ENCODE measurements at regions not wholly inside any gene's neighbourhood (a gene's known extent, or its start where the extent isn't known, plus 50 kb on each side); places are given as distances from the start of the nearest gene placed in this dataset.

DNA sequence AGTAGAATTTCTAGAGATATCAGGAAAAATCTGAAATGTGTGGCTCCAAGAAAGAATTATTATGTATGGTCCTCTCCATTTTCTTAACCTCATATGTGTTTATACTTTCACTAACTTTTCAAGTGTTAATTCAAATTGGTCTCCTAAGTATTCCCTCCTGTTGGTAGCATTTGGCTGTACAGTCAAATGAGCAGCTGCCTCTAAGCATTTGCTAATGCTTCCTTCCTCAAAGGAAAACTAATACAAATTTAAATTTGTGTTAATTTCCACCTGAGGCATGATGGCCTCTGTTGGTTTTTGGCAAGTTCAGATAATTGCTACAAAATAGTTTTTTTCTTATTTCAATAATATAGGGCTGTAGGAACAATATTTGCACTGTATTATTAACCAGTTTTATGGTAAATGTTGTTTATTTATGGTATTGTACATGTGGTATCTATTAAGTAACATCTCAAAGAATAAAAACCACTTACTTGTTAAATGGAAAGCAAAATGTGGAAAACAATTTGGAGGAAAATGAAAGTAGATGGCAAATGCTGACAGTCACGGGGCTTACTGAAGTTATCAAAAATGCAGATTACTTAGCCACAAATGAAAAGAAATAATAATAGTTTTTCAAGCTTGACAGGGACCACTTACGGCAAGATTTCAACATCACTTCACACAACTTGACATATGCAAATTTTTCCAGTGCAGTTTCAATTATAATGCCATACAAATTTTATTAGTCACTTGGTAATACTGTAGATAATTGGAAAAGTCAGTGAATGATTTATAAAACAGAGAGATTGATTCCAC is 299.3 kb upstream of the MEOX2 start:
- no peak for DNase-seq

DNA sequence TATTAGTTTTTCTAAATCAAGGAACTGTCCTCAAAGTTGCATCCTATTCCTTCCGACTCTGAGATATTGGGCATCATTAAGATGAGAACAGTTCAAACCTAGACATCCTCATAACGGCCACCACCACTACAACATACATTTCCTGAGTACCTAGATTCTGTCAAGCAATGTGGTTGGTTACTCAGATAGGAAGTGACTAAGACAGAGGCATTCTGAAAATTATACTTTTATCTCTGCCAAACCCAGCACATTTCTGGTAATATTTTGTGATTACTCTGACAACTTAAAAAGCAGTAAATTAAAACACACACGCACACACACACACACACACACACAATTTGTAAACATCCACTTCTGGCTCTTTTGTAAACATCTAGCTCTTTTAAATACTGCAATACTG is 291.2 kb upstream of the MEOX2 start:
- DNase-seq: no peak

DNA sequence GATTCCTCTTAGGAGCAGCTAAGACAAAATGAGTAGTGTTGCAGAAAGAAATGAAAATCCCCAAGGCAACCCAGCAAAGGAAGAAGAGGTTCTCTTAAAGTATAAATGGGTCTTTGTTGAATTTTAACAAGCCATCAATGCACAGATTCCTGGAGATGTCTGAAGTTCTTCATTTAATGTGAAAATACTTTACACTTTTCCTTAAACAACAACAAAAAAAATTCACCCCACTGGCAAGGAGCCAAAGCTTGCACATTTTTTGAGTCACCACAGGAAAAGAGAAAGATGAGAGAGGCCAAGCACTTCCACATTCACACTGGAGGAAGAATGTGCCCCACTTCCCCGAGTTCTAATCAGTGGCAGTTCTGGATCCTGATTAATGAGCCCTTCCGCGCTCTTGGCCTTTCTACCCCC is 286.4 kb upstream of the MEOX2 start:
- DNase-seq: no peak

DNA sequence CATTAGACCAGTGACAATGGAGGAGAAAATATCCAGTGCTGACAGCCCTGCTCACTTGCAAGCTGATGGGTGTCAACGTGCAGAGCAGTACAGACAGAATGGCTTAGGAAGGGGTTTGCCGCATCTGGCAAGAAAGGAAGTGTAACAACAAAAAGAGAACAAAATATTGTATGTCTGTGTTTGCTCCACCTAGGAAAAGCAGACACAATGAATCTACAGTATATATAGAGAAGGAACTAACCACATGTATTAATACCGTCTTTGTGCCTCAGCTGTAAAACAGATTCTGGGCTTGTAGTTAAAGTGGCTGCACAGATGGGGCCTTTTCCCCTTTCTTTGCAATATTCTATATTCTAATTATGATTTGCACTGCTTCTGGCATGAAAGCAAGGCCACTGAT is 281.1 kb upstream of the MEOX2 start:
- DNase-seq: no peak

DNA sequence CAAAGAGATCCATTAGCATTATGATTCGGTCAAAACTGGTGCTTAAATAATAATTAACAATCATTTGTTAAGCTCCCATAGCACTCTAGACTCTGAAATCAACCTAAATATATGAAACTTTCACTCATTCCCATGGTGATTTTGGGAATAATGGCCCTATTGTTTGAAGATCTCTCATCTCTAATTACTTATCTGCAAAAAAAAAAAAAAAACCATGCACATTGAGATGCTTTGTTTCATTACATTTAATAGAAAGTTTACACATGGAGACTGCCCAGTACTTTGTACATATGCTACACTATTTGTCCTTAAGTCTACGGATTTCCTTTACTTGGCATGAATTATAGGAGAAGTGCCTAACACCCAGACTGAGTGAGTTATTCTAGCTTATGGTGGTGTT is 280.6 kb upstream of the MEOX2 start:
- DNase-seq: no peak

DNA sequence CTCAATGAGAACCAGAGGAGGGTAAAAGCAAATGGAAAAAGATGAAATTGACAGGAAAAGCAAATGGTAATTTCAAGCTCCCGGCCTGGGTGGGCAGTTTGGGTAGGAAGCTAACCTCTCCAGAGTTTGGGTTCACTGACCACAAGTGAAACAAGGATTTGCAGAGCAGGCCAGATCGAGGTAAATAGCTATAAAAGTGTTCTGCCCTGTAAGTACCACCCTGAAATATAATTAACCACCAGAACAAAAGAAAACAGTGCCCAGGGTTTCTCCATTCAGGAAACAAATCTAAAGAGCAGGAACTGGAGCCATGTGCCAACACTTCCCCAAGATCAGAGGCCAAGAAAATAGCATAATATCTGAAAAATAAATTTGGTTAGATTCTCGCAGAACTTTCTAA is 276.7 kb upstream of the MEOX2 start:
- DNase-seq: no peak

DNA sequence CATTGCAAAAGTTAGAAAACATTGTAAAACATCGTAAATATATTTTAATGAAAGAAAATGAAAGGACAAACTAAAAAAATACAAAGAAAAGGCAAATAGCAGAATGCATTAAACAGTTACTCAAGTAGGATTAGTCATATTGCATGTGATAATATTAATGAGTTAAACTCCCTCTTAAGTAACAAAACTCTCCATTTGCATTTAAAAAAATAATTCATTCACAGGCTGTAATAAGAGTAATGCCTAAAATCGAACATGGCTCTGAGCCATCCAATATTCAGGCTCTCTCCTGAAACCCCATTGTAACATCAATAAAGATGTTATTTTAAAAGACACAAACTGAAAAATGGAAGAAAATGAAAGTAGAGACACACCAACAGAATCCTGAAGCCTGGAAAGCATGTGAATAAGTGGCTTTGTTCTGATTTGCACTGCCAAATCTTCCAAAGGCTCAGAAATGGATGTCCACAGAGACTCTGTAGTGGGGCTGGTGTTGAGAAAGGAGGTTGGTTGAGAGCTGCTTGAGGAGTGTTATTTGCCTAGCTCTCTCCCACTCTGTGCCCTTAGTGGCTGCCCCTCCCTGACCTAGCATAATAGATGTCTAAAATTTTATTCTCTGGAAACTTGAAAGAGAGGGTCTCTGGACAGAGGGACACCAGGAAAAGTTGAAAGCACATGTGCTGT is 268.3 kb upstream of the MEOX2 start:
- no peak for DNase-seq

DNA sequence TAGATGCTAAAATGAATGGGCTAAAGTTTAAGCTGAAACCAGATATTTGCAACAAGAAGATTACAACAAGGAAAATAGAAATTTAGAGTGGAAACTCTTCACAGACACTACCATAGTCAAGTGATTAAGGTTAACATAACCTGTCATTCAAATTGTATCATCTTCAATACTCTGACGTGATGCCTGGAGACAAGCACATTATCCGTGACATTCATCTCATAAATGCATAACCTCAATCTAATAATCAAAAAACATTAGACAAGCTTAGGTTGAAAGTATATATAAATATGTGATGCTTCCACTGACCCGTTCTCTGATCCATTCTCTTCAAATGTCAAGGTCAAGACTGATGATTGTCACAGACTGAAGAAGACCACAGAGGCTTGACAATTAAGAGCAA is 263.8 kb upstream of the MEOX2 start:
- DNase-seq: no peak

DNA sequence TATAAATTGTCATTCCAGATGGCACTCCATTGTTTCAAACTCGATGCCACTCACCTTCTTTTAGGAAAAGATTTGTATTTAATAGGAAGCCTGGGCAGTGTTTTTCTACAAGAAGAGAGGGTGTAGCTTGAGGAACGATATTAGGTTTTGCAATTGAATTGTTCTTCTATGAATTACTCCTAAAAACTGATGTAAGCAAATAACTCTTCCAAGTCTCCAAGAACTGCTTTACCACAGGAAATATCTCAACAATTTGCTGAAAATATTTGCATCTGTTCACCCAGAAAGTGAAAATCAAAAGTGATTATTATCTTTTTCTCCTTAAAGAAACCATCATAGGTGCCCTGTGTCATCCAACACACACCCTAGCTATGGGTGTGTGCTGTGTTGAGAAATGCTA is 261.3 kb upstream of the MEOX2 start:
- DNase-seq: no peak

DNA sequence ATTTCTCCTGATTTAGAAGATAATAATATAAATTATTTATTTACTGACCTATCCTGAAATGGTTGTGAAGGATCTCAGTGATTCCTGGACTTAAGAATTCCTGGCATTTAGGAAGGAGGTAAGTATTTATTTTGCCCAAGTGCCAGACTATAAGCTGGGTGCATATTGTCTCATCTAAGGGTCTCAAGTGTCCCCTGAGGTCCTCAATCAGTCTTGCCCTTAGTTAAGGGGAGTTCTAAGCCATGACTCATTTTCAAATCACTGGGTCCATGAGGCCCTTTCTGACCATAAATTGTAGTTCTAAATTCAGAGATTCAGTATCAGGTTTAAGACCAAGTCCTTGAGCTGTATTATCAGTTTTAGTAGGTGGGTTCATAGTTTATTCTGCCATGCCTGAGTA is 251.6 kb upstream of the MEOX2 start:
- no peak for DNase-seq

DNA sequence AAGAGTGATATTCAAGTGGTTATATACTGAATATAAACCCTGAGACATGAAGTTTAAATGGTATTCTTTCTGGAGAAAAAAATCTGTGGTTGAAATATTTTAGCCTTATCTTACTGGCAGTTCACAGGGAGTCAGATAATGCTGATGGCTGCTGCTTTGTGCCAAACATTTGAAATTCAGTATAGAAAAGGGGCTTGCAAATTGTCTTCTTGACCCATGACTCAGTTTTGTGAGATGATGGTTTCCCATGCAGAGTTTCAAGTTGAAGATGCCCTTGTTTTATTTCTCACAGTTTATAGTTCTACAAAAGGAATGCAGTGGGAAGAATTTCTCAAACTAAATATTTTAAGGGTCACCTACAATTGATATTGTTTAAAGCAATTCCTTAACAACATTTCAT is 251.1 kb upstream of the MEOX2 start:
- DNase-seq: no peak

DNA sequence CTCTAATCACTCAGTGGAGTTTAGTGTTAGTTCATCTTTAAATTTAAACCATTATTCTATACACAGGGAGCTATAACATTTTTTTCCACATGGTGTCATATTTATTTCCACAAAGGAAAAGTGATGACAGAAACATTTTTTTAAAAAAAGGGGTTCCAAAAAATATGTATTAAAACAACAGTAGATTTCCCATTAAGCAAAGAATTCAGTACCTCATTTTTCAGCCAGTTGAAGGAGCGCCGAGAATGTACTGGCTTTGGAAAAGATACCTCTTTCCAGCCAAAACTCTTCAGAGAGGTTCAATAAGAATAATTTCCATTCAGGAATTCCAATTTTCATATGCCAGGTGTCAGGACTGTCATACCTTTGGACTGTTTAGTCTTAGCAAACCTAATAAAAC is 250.5 kb upstream of the MEOX2 start:
- DNase-seq: no peak

DNA sequence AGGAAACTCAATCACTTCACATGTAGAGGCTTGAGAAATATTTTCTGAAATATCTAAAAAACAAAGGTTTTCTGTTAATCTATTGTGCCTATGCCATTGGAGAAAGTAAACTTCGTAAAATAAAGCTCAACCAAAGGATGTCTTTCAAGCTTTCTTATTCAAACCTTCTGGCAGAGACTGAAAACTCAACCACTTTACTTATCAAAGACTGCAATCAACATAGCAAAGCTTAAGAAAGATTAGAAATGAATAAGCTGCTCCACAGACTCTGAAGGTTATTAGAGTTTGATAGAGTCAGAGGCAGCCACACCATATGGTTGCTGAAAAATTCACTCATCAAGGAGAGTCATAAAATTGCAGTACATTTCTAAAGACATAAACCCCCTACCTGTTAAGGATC is 245.8 kb upstream of the MEOX2 start:
- no peak for DNase-seq

DNA sequence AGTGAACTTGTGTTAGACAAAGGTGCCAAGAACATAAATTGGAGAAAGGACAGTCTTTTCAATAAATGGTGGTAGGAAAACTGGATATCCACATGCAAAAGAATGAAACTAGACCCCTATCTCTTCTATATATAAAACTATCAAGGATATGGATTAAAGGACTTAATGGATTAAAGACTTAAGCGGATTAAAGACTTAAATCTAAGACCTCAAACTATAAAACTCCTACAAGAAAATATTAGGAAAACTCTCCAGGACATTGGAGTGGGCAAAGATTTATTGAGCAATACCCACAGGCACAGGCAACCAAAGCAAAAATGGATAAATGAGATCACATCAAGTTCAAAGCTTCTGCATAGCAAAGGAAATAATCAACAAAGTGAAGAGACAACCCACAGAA is 242.9 kb upstream of the MEOX2 start:
- no peak for DNase-seq

DNA sequence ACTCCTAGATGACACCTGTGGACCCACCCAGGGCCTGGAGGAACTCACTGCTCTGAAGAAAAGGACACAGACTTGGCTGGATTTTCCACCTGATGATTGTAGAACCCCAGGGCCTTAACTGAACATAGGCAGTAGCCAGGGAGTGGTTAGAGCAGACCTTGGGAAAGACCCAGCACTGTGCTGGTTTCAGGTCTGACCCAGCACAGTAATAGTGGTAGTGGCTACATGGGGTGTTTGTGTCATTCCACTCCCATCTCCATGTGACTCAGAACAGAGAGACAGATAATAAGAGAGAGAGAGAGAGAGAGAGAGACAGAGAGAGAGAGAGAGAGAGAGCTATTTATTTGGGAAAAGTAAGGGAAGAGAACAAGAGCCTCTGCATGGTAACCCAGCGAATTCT is 239.1 kb upstream of the MEOX2 start:
- DNase-seq: no peak

DNA sequence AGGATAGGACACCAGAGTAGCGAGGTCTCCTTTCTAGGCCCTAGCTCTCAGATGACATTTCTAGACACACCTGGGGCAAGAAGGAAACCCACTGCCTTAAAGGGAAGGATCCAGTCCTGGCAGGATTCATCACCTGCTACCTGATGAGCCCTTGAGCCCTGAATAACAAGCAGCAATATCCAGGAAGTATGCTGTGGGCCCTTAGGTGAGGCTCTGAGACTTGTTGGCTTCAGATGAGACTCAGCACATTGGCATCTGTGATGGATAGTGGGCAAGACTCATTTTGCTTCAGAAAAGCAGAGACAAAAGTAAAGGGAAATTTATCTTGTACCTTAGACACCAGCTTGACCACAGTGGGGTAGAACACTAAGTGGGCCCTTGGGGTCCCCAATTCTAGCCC is 238.4 kb upstream of the MEOX2 start:
- DNase-seq: no peak

DNA sequence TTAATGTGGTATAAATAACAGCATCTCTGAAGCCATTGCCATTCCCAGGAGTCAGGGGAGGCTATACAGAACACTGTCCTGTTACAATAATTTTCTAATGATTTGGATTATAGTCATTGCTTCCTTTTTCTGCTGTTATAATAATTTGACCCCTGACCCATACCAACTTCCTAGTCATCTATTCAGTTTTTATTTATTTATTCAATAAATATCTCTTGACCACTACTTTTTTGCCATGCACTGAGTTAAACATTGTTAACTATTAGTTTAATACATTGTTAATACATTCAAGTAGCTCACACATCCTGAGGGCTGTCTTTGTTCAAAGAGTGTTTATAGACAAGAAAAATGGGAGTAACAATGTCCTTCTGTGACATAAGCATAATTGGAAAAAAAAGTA is 235.5 kb upstream of the MEOX2 start:
- DNase-seq: no peak

DNA sequence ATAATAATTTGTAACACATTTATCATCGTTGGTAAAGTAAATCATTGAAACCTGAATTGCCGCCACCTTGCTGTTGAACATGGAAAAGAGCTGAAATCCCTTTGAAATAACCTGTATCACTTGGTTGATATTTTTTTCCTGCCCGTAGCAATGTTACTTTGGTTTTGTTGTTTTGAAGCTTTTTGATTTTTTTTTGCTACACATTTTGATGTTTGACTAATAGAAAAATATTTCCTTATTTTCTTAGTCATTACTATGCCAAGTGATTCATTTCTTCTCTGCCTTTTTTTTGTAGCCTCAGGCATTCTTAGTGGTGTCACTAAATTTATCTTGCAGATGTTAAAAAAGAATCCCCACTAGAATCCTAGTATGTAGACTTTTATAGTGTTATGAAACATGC is 235.1 kb upstream of the MEOX2 start:
- no peak for DNase-seq

DNA sequence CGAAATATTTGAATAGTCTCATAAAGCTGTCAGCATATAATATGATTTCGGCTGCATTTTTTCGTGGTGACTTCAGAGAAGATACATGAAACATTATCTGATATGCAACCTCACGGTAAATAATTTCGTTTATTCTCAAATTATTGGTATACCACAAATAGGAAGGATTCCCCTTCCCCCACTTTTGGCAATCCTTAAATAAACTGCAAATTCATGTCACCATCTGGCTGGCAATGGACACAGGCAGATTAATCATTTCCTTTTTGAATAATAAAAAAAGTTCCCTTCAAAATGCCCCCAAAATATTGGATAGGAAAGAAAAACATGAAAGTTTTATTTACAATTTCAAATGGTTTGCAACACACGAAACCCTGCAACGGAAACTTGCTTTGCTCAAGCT is 234.5 kb upstream of the MEOX2 start:
- DNase-seq: no peak

DNA sequence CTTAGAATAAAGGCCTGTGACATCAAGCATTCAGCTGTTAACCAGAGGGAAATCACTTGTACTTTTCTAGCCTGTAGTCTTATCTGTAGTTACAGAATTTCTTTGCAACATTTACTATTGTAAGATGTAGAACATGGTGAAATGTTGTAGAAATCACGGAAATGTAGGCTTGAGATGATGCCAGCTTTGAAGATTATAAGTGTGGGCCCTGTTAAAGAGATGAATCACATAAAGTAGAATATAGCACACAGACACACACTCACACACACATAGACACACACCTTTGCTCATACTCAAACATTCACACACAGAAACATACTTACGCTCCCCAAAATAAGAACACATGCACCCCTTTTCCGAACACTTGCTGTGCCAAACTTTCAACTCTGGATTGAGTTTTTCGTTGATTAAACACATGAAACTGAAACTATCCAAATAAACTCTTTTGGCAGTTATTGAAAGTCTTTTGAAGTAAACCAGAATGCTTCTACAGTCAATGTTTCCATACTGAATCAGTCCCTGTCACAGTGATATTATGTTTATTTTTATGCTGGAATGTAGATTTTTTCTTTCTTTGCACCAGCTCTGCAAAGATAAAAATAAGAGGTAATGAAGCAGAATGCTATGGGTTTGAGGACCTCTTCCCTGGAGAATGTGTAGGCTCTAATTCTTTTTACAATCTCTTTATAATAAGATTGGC is 230.3 kb upstream of the MEOX2 start:
- DNase-seq: no peak

DNA sequence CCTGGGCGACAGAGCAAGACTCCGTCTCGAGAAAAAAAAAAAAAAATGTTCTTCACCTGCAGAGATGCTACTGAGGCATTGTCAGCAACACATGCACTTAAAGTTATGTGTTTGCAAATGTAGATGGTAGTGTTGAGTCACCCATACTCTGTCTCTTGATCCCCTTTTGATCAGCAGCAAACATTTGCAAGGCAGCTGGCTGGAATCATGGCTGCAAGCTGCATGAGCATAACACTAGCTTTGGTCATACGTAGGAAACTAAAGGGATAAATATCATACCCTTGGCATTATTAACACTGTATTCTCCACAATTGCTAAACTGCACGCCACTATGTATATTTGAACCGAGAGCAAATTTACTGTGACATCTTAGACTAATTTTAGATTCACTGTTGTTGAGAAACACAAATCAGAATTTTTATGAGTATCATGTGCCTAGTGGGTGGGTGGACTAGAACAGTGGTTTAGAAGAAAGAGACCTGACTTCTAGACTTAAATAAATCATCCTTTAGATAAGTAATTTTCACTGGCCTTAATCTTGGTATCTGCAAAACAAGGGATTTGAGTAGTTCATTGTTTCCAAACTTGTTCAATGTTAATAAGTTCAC is 229.3 kb upstream of the MEOX2 start:
- no peak for DNase-seq

DNA sequence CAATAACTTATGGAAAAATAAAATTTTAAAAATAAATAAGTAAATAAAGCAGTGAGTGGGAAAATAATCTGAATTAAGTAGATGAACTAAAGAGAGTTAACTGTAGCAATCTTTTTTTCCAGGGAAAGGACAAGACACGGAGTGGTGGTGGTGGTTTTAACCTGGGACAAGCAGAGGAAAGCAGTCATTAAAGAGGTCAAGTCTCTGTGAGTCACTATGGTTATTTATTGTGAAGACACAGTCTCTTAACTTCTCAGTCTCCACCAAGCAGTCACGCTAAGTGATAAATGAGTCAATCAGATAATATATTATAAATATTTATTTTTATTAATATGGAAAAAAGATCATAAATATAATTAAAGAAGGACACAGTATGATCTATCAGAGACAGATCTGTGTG is 228.1 kb upstream of the MEOX2 start:
- DNase-seq: no peak

DNA sequence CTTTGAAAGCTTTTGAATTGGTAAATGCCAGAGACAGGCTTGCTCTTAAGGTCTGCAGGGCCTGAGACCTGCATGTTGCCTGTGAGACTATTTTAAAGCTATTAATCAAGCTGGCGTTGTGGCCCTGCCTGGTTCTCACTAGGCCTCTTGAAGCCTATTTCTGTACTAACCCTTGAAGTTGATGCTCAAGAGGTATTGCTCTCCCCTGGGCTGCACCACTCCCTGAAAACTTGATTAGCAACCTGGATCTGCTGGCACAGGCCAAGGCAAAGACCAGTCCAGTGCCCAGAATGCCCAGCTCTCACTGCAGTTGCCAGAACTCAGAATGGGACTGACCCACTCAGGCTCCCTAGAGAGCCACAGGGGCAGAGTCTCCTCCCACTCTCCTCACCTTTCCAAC is 220.0 kb upstream of the MEOX2 start:
- DNase-seq: no peak

All from NCI-H510A treated with DMSO at 0.1 percent for 48 hours (cell line).